ENCODE measurements at regions not wholly inside any gene's neighbourhood (a gene's known extent, or its start where the extent isn't known, plus 50 kb on each side); places are given as distances from the start of the nearest gene placed in this dataset.

GRCh38 chr4:99712099-99712498 is 54.5 kb upstream of the C4orf54 start:
- Histone ChIP-seq H3K4me1 (ENCODE audit: control insufficient read depth, extremely low read depth, insufficient read depth, low read length) (peaks cover 31% of the 10 kb centered on the region), H4K20me1 (ENCODE audit: control insufficient read depth, extremely low read depth, insufficient read depth, low read length) (no peaks in the 10 kb centered on the region), H3K27me3 (ENCODE audit: control insufficient read depth, extremely low read depth, insufficient read depth, low read length) (no peaks in the 10 kb centered on the region), H3K79me2 (ENCODE audit: control insufficient read depth, insufficient read depth, low read length) (no peaks in the 10 kb centered on the region), H3K27ac (ENCODE audit: control insufficient read depth, insufficient read depth, low read length) (peak overlapping the region; percentile 73), H3K9ac (ENCODE audit: control insufficient read depth, extremely low read depth, insufficient read depth, low read length) (no peak overlapping the region), H3K4me2 (ENCODE audit: control insufficient read depth, extremely low read depth, insufficient read depth, low read depth, low read length) (no peak overlapping the region), H3K4me3 (ENCODE audit: control insufficient read depth in 2 of 3, extremely low read depth in 1 of 3, insufficient read depth in 2 of 3, low read depth in 1 of 3, low read length in 3 of 3) (no peak overlapping the region), H2AFZ (ENCODE audit: control insufficient read depth, low read length) (no peak overlapping the region), H3K36me3 (ENCODE audit: control insufficient read depth in 2 of 2, extremely low read depth in 1 of 2, insufficient read depth in 2 of 2, low read length in 2 of 2) (no peaks in the 10 kb centered on the region), H3K9me1 (ENCODE audit: control insufficient read depth, extremely low read depth, insufficient read depth, low read length) (no peaks in the 10 kb centered on the region), H3K9me3 (ENCODE audit: control insufficient read depth, low read depth, low read length) (no peaks in the 10 kb centered on the region)
- dilution Hi-C loops (cut with MboI; ENCODE audit: extremely low pct_ligation_motif_present, low sequenced_read_pairs) = no loop called here
- FAIRE-seq = no peak
- TF ChIP-seq CTCF (optimal IDR thresholded peaks at IDR 0.05 in 1 of 3, IDR thresholded peaks at IDR 0.05 in 1 of 3, conservative IDR thresholded peaks at IDR 0.05 in 1 of 3; ENCODE audit: extremely low read depth in 1 of 3, insufficient read depth in 2 of 3, low read length in 3 of 3) = no peak
- no peak for TF ChIP-seq EZH2 (IDR thresholded peaks at IDR 0.05; ENCODE audit: low read length)
- DNase-seq (ENCODE audit: low read depth, low spot score) = no peak

GRCh38 chr4:99711657-99712056 is 54.0 kb upstream of the C4orf54 start:
- dilution Hi-C loops (cut with MboI; ENCODE audit: extremely low pct_ligation_motif_present, low sequenced_read_pairs) = no loop called here
- H4K20me1 ChIP-seq (ENCODE audit: control insufficient read depth, extremely low read depth, insufficient read depth, low read length) = no peaks in the 10 kb centered on the region
- TF ChIP-seq CTCF (optimal IDR thresholded peaks at IDR 0.05 in 1 of 3, IDR thresholded peaks at IDR 0.05 in 1 of 3, conservative IDR thresholded peaks at IDR 0.05 in 1 of 3; ENCODE audit: extremely low read depth in 1 of 3, insufficient read depth in 2 of 3, low read length in 3 of 3) (no peak), EZH2 (IDR thresholded peaks at IDR 0.05; ENCODE audit: low read length) (no peak)
- H3K9me3 ChIP-seq (ENCODE audit: control insufficient read depth, low read depth, low read length) = no peaks in the 10 kb centered on the region
- peak overlapping the region; percentile 30 for H3K4me2 ChIP-seq (ENCODE audit: control insufficient read depth, extremely low read depth, insufficient read depth, low read depth, low read length)
- no peaks in the 10 kb centered on the region for H3K27me3 ChIP-seq (ENCODE audit: control insufficient read depth, extremely low read depth, insufficient read depth, low read length)
- peak overlapping the region; percentile 73 for H3K27ac ChIP-seq (ENCODE audit: control insufficient read depth, insufficient read depth, low read length)
- H3K4me1 ChIP-seq (ENCODE audit: control insufficient read depth, extremely low read depth, insufficient read depth, low read length) = peaks cover 31% of the 10 kb centered on the region
- H3K36me3 ChIP-seq (ENCODE audit: control insufficient read depth in 2 of 2, extremely low read depth in 1 of 2, insufficient read depth in 2 of 2, low read length in 2 of 2) = no peaks in the 10 kb centered on the region
- no peaks in the 10 kb centered on the region for H3K79me2 ChIP-seq (ENCODE audit: control insufficient read depth, insufficient read depth, low read length)
- FAIRE-seq (peak; percentile 94), DNase-seq (ENCODE audit: low read depth, low spot score) (no peak)
- H2AFZ ChIP-seq (ENCODE audit: control insufficient read depth, low read length) = no peak overlapping the region
- H3K9me1 ChIP-seq (ENCODE audit: control insufficient read depth, extremely low read depth, insufficient read depth, low read length) = no peaks in the 10 kb centered on the region
- H3K4me3 ChIP-seq (ENCODE audit: control insufficient read depth in 2 of 3, extremely low read depth in 1 of 3, insufficient read depth in 2 of 3, low read depth in 1 of 3, low read length in 3 of 3) = no peak overlapping the region
- H3K9ac ChIP-seq (ENCODE audit: control insufficient read depth, extremely low read depth, insufficient read depth, low read length) = no peak overlapping the region
